HG02588 (cell line): ENCODE measurements at regions not wholly inside any gene's neighbourhood (a gene's known extent, or its start where the extent isn't known, plus 50 kb on each side); places are given as distances from the start of the nearest gene placed in this dataset.
A peak's percentile ranks its signal among the peaks of the same experiment; 100 is the strongest.

Experiments used
- ATAC-seq: cut with Tn5 transposase; IDR thresholded peaks from one replicate; pipeline ENCODE4 v1.9.1; 2021; ENCODE audit warnings: mild to moderate bottlenecking, moderate library complexity; ENCODE audit not compliant: unreplicated experiment

- ATAC-seq: no peak
These were observed 221.0 kb downstream of the ASCL1 start for GRCh38 chr12:103178366-103179080.

DNA sequence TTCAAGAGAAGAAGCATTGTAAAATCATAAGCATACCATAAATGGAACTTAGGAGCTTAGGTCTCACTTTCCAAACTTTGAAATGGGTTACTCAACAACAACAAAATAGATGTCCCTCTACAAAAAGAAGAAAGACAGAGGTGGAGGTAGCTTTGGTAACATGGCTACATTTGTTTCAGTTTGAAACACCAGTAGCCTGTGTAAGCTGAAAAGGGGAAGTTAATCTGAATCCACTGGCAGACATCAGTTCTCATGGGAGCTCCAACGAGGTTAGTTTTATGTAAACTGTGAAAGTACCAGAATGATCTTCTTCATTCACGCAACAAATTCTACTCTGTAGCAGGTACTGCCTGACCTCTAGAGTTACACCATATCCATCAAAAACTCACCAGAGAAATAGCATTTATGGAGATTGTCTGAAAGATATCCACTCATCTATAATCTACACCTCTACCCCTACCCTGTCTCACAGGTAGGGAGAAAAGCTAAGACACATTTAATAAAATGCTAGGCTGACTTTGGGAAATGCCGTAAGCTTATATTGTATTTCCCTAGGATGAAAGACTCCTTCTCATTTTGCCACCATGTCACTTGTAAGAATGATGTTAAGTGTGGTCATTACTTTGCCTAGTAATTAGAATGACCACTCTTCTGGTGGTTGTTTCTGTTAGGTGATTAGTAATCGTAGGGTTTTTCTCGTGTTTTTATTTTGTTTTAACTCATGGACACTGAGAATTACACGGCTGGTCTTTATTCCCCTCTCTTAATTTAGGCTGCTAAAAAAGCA is 224.1 kb downstream of the ASCL1 start:
- peak; percentile 91 for ATAC-seq

- no peak for ATAC-seq
These were observed 224.8 kb downstream of the ASCL1 start for GRCh38 chr12:103182299-103182698.

DNA sequence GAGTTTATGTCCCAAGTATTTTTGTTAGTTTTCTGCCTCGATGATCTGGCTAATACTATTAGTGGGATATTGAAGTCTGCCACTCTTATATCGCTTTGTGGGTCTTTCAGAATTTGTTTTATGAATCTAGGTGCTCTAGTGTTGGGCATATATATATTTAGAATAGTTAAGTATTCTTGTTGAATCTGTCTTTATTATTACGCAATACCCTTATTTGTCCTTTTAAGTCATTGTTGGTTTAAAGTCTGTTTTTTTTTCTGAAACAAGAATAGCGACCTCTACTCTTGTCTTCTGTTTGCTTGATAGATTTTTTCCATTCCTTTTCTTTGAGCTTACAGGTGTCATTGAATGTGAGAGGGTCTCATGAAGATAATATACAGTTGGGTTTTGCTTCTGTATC is 239.0 kb downstream of the ASCL1 start:
- ATAC-seq: no peak

GRCh38 chr12:103197725-103198388 is 240.4 kb downstream of the ASCL1 start:
- no peak for ATAC-seq

- ATAC-seq: no peak
These were observed 241.0 kb downstream of the ASCL1 start for GRCh38 chr12:103198499-103198898.

GRCh38 chr12:103205906-103206305 is 248.4 kb downstream of the ASCL1 start:
- ATAC-seq: no peak

DNA sequence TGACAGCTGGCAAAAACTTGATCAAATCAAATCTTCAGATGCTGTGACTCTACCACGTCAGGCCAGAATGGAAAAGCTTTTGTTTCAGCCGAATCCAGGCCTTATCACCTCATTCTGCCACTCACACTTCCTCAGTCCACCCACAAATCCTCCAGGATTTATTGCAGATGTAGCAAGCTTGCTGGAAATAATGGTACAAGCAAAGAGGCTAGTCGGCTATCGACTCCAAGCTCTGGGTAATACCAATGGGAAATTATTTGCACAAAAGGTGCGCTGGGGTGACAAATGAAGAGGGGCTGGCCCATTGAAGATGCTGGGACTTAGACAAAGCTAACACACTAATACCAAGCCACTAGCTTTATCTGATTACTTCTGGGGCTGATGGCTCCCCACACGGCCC is 250.5 kb downstream of the ASCL1 start:
- ATAC-seq: no peak

- ATAC-seq: no peak
These were observed 254.6 kb downstream of the C12orf42 start for GRCh38 chr12:103241184-103241583.

DNA sequence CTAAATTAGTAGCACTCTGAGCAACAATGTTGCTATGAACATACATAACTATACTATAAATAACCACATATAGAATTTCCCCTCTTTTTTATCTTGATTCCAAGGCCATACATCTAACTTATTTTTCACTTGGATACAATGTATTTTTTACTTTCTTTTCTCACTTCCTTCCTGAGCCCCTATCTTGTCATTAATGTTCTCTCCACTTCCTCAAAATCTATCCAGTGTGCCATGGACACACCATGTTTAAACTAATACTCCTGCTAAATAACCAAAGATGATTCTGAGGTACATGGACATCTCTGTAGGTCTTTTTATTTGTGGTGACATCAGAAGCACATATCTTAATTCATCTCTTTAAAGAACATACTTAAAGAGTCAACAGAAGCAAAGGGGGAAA is 251.2 kb downstream of the C12orf42 start:
- no peak for ATAC-seq

GRCh38 chr12:103247531-103247930 is 248.2 kb downstream of the C12orf42 start:
- no peak for ATAC-seq

DNA sequence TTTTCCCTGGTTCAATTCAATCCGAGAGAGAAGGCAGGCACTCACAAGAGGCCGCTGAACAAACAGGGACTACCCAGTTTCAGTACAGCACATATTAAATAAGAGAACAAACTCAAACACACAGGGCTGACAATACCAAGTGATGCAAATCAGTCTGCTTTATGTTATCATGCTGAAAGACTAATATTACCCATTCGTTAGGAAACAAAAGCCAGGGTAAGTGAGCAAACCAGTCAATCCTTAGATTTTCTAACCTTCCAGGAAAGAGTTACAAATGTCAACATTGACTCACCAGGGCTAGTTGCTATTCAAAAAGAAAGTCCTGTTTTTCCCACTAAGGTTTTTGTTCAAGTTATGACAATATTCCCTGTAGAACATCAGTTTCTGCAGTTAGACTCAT is 246.2 kb downstream of the C12orf42 start:
- no peak for ATAC-seq

DNA sequence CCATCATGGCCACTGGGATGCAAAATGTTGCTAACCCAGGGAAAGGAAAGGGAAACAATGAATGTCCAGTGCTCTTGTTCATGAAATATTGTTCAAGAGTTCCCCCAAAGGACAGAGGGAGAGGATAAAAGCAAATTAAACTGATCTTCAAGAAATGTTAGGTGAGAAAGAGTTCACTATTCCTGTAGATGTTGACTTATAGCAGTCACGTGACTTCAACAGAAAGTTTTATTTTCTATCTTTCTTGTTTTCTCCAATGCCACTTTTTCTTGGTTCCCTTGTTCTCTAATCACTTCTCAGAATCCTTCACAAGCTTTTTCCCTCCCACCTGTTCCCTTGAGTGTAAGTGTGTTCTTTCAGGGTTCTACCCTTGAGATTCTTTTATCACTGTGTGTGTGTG is 245.3 kb downstream of the C12orf42 start:
- no peak for ATAC-seq
